RWPE1 (cell line): ENCODE measurements at regions not wholly inside any gene's neighbourhood (a gene's known extent, or its start where the extent isn't known, plus 50 kb on each side); places are given as distances from the start of the nearest gene placed in this dataset.
"Not testable (repeated sequence)": the region's sequence is repeated elsewhere in the genome, so short reads cannot be mapped to it uniquely, and the experiment has no call there.

Source experiments
- CTCF ChIA-PET: fragments of 350-600 bp; sonication (Branson Sonifier 250); formaldehyde crosslinking; extraction: SDS; loops from one replicate; lab custom pipeline; 2021; lab: Yijun Ruan, JAX
- POLR2A ChIA-PET: fragments of 400-600 bp; formaldehyde crosslinking; extraction: SDS; loops from one replicate; lab custom pipeline; 2020; ENCODE audit warnings: antibody characterized with exemption; ENCODE audit not compliant: low non-redundant PET; lab: Yijun Ruan, JAX
- DNase-seq: peaks from one replicate; pipeline ENCODE4 v3.0.0; 2012; ENCODE audit warnings: low spot score
- H3K27ac ChIP-seq: fragments of 450-650 bp; 2 replicates; pipeline ENCODE4 v1.5.1; 2017
- CTCF ChIP-seq: fragments of 450-650 bp; conservative IDR thresholded peaks from 2 replicates; pipeline ENCODE4 v1.5.1; 2017; ENCODE audit warnings: low read depth, mild to moderate bottlenecking

DNA sequence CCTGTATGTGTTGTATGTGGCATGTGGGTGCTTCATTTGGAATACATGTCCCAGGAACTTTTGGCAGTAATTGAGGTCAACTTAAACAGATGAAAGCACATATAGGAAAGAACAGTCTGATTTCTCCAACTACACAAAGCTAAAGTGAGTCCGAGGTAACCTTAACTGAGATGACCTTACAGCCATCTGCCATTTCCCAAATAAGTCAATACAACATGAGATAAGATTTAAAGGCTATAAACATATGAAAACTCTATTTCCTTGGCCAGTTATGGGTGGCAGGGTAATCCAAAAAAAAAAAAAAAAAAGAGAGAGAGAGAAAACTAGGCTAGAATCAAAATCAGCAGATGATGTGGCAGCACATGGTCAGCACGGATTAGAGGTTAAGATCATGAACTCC lies 1068.3 kb downstream of the KHDRBS2 start:
- no peak for TF ChIP-seq CTCF
- no peak overlapping the region for H3K27ac ChIP-seq
- POLR2A ChIA-PET = no interaction called here
- CTCF ChIA-PET = interaction anchor here (0.7 kb wide), 1 partner anchor 494 kb away, joined by 4 read pairs; no protein-coding TSS in a partner anchor
- no peak for DNase-seq

DNA sequence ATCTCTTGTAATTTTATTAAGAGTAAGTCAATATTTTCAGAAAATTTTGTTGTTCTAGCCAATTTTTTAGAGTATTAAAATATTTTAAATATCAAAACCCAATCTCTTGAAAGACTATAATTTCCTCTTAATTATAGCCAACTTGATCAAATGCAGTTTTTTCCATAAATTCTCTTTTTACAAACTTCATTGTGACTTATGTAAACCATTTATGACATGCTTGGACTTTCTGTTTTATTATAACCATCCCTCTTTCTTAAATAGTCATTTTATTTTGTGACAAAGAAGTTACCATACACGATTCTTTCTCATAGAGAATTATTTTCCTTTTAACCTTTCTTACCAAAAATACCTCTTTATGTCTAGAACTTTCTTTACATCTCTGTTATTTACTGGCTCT lies 1075.5 kb downstream of the KHDRBS2 start:
- CTCF ChIA-PET = no interaction called here
- no peak overlapping the region for H3K27ac ChIP-seq
- POLR2A ChIA-PET = no interaction called here
- no peak for TF ChIP-seq CTCF
- no peak for DNase-seq

GRCh38 chr6:61203966-61204496 lies 1082.0 kb downstream of the KHDRBS2 start:
- ChIA-PET POLR2A (no interaction called here), CTCF (no interaction called here)
- DNase-seq = no peak
- TF ChIP-seq CTCF = no peak
- H3K27ac ChIP-seq = no peak overlapping the region

GRCh38 chr6:61200444-61200843 lies 1085.6 kb downstream of the KHDRBS2 start:
- no peak overlapping the region for H3K27ac ChIP-seq
- POLR2A ChIA-PET = no interaction called here
- no peak for TF ChIP-seq CTCF
- CTCF ChIA-PET = no interaction called here
- no peak for DNase-seq

GRCh38 chr6:61193771-61194170 lies 1092.3 kb downstream of the KHDRBS2 start:
- ChIA-PET CTCF (no interaction called here), POLR2A (no interaction called here)
- TF ChIP-seq CTCF = no peak
- no peak for DNase-seq
- no peak overlapping the region for H3K27ac ChIP-seq

GRCh38 chr6:61192610-61193009 lies 1093.4 kb downstream of the KHDRBS2 start:
- POLR2A ChIA-PET = no interaction called here
- no peak for TF ChIP-seq CTCF
- no peak for DNase-seq
- CTCF ChIA-PET = no interaction called here
- no peak overlapping the region for H3K27ac ChIP-seq

DNA sequence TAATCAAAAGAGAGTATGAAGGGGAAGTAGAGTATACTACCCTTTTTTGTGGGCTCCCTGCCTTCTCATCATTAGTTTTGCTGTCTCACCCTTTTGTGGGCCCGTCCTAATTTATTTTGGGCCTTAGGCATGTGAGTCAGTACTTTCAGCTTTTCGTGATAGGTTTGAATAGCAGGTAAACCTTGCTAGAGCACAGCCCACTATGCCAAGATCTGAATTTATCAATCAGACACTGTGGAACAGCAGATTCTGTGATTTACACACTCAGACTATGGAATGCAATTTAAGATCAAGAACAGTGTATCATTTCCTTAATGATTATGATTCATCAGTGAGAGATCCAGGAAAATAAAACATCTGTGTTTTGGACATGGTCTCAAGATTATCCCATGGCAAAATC lies 1117.1 kb downstream of the KHDRBS2 start:
- no peak overlapping the region for H3K27ac ChIP-seq
- CTCF ChIA-PET = no interaction called here
- POLR2A ChIA-PET = no interaction called here
- no peak for DNase-seq
- no peak for TF ChIP-seq CTCF

- CTCF ChIA-PET, H3K27ac ChIP-seq, DNase-seq, POLR2A ChIA-PET: not testable (repeated sequence)
Measured at GRCh38 chr6:61149039-61149438, 1137.0 kb downstream of the KHDRBS2 start.

GRCh38 chr6:61142261-61142660 lies 1143.8 kb downstream of the KHDRBS2 start:
- CTCF ChIA-PET = not testable (repeated sequence)

More at GRCh38 chr6:61142261-61142660, 1143.8 kb downstream of the KHDRBS2 start:
- DNase-seq, H3K27ac ChIP-seq, POLR2A ChIA-PET: not testable (repeated sequence)
